Activated T-cell treated with anti-CD3 and anti-CD28 coated beads for 48 hours (primary cell): ENCODE measurements at regions not wholly inside any gene's neighbourhood (a gene's known extent, or its start where the extent isn't known, plus 50 kb on each side); places are given as distances from the start of the nearest gene placed in this dataset.

ENCODE experiments used
- DNase-seq: peaks from one replicate; pipeline ENCODE4 v3.0.0-alpha.2; 2020; ENCODE audit warnings: low read depth

DNA sequence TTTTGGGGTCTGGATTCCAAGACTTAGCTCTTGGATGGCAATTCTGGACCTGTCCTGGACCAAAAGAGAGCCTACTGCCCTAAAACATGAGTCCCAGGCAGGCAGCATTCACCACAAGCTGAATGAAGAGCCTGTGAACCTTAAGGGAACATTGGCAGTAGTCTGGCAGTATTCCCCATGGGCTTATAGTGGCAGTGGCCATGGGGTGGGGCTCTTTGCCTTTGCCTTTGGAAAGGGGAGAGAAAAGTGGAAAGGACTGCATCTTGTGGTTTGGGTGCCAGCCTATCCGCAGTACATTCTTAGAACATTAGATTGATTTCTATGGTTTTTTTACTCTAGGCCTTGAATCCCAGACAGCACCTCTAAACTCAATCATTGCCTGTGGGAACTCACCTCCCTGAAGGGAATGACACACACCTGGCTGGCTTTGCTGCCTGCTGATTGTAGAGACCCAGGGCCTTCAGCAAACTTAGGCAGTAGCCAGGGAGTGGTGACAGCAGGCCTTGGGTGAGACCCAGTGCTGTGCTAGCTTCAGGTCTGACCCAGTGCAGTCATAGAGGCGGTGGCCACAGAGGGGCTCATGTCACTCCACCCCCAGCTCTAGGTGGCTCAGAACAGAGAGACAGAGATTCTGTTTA lies 216.3 kb downstream of the CETN3 start:
- no peak for DNase-seq

GRCh38 chr5:90191352-90192045 lies 218.1 kb downstream of the CETN3 start:
- DNase-seq = no peak

GRCh38 chr5:90185897-90186468 lies 223.6 kb downstream of the CETN3 start:
- DNase-seq = no peak

DNA sequence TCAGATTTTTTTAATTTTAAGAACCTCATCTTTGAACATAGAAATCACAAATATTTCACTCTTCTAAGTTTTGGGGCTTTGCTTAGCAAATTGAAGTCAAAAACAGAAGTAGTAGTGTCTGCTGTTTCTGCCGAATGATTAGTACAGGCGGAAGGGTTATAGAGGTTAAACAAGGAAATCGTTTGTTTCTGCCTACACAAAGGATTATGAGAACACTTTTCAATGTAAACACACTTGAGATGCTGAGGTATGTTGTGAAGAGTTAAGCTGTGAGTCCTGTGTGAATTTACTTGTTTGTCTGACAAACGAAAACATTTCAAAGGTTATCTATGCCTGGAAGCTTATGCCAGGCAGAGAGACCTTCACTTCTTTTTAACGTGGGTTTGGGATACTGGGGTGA lies 224.8 kb downstream of the CETN3 start:
- DNase-seq = no peak

DNA sequence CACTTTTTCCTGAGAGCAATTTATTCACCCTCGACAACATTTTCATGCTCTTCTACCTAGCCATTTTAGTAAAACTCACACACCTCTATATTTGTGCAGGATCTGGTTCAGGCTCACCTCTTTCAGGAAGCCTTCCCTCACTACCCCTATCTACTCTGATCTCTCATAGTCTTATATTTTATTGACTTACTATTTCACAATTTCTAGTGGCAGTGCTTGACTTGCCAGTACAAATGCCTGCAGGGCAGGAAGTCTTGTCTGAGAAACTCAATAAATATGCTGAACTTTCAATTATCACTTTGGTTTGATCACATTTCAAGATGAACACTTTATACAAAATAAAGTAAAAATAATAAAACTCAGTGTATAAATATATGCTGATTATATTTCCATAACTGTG lies 226.8 kb downstream of the CETN3 start:
- no peak for DNase-seq

- DNase-seq = no peak
Observed at GRCh38 chr5:90174236-90174635, 235.3 kb downstream of the CETN3 start.

DNA sequence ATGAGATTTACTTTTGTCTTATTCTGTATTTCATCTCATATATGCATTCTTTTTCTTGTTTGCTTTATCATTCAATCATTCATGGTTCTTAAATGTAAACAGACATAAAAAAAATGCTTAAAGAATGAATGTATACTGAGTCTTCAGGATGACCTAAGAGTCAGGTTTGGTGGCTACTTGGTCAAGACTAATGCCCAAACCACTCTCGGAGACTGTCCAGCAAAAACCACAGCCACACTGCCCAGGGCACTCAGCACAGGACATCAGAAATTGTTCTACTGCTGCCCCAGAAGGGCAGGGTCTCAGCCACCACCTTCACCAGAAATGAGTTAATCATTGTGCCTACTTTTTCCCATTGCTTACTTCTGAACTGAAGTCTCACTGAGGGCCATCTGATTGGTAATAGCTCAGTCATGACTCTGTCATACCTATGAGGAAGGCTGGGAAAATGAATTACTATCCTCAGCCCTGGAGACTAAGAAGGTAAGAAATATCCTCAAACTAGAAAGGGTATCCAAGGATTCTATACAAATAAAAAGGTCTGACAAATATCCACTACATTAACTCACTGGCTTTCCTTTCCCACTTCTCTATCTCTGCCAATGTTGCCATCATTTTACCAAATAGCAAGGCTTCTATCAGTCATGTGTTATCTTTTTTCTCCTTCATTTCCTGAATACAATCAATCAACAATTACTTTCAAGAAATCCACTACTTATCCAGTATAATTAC lies 236.1 kb downstream of the CETN3 start:
- no peak for DNase-seq

DNA sequence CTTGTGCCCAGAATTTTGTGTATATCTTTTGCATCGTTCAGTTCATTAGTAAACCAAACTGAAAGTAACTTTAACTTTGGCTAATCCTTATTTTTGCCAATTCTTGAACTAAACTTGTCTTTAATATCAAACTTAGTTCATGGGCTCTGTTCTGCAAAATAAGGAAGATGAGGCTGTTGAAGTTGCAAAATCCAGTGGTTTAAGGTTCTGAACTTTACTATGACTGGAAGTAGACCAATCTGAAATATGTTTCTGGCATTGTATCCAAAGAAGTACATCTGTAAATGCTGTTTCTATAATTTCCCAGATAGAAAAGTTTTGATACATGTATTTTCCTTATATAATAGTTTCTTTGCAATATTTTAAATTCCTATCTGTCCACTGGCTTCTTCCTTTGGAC lies 238.1 kb downstream of the CETN3 start:
- DNase-seq = no peak

GRCh38 chr5:90170261-90170660 lies 239.3 kb downstream of the CETN3 start:
- no peak for DNase-seq

DNA sequence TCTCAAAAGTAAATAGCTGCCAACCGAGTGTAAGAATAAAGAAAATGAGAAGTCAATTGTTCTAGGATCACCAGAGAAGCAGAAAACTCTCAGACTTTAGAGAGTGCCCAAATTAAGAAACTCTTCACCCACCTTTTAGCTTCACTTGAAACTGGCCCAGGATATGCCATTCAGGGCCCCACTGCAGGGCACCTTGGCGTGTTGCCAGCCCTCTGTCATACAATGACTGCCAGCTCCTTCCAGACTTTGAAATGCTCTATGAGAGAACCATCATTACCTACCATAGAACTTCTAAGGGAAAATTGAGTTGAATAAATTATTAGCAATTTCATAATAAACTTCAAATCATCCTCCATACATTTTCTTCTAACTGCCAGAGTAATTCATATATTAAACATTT lies 240.5 kb downstream of the CETN3 start:
- DNase-seq = no peak

DNA sequence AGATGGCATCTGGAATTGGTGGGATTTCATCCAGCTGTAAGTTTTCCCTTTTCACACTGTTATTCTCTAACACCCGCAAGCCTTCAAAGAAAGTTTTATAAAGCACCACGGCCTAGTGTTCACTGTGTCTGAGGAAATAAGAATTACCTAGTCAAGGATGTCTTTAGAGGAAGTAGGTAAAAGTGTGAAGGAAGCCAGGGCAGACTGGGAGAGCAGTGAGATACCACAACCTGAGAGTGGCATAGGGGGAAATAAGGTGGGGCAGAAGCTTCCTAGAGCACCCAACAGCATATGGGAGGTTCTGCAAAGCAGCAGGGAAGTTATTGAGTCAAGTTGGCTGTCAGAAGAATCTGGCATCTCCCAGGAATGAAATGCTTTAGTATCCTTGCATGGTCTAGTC lies 241.2 kb downstream of the CETN3 start:
- DNase-seq = no peak

DNA sequence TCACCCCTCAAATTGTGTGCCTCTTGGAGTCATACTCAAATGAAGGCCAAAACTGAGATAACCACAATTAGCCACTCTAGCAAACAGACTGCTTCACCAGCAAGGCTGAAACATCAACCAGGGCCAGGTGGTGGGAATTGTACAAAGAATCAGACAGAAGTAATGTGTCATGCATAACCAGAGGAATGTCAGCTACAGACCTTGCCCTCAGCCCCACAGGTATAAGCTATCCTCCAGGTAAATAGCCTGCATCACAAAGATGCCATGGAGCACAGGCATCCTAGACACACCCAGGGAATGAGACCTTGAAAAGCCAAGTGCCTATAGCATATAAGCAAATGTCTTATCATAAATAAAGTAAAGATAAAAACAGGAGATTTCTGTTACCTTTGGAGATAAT lies 242.7 kb downstream of the CETN3 start:
- DNase-seq = no peak

DNA sequence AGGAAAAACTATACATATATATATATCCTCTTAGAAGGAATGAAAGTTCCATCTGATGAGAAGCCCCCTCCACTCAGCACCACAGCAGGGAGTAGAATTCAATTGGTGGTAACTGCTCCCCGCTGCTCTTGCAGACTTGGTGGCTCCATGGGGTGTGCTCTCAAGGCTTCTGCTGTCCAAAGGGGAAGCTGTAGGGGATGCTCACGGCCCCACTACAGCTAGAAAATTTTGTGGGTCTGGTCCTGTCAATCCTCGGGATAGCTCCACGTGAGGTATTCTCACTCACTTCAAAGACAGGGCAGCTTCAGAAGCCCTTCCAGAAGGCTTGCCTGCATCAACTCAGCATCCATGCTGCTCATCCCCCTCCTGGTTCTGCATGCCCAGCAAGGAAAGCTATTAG lies 247.2 kb downstream of the CETN3 start:
- no peak for DNase-seq

- DNase-seq = no peak
Observed at GRCh38 chr5:90161414-90161813, 248.1 kb downstream of the CETN3 start.

DNA sequence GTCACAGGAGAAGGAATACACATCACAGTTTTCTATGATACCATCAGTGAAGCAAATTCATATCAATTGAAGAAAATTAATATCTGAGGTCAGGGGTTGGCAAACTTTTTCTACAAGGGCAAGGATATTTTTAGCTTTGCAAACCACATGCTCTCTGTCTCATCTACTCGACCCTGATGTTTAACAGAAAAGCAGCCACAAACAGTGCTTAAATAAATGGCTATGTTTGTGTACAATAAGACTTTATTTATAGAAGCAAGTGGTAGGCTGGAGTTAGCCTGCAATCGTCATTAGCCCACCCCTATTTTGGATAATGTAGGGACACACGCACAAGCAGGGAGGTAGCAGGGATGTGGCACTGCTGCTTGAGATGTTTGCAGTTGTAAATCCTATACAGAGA lies 251.4 kb downstream of the CETN3 start:
- no peak for DNase-seq

DNA sequence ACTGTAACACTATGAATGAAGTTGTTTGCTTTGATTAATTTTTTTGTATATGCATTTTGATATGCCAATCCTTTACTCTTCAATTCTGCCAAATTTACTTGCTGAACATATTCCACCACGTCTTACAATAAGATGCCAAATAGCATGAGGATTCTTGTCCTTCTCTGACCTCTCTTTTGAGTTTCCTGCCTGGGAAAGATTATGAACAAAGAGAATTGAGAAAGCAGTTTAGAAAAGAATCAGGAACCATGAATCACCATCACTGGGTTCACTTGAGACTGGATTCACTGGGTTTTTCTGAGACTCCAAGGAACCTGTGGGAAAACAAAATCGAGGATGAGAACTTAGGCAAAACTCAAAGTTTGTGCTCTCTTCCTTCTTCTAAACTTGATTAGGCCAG lies 256.5 kb downstream of the CETN3 start:
- DNase-seq = no peak

DNA sequence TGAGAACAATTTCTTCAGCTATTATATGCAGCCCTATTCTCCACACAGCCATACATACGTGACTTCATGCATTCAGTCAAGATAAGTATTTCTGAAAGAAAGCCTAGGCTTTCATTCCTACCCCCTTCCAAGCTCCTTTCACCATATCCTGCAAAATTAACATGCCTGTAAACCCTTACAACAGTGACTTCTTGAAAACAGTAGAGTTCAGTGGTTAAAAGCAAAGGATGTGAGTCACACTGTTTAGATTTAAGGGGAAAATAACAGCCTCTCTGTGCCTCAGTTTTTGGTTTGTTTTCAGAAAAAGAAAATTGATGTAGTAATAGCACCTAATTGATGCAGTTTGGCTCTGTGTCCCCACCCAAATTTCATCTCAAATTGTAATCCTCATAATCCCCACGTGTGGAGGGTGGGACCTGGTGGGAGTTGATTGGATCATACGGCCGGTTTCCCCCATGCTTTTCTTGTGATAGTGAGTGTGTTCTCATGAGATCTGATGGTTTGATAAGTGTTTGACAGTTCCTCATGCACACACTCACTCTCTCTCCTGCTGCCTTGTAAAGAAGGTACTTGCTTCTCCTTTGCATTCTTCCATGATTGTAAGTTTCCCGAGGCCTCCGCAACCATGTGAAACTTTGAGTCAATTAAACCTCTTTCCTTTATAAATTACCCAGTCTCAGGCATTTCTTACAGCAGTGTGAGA lies 264.8 kb downstream of the CETN3 start:
- DNase-seq = no peak

GRCh38 chr5:90142541-90142940 lies 267.0 kb downstream of the CETN3 start:
- no peak for DNase-seq

- DNase-seq = no peak
Observed at GRCh38 chr5:90141984-90142383, 267.6 kb downstream of the CETN3 start.

- no peak for DNase-seq
Observed at GRCh38 chr5:90136952-90137528, 272.5 kb downstream of the CETN3 start.

- DNase-seq = peak; percentile 3
Observed at GRCh38 chr5:90135779-90136378, 273.7 kb downstream of the CETN3 start.

GRCh38 chr5:90134892-90135291 lies 274.7 kb downstream of the CETN3 start:
- no peak for DNase-seq
